HCT116 (cell line): ENCODE measurements at regions not wholly inside any gene's neighbourhood (a gene's known extent, or its start where the extent isn't known, plus 50 kb on each side); places are given as distances from the start of the nearest gene placed in this dataset.

Experiments
- CEBPB ChIP-seq: IDR thresholded peaks from 2 replicates; pipeline ENCODE4 v1.6.1; 2012; ENCODE audit warnings: low read depth
- EGR1 ChIP-seq: IDR thresholded peaks from 2 replicates; pipeline ENCODE4 v1.6.1; 2012; ENCODE audit warnings: low read depth
- EZH2 ChIP-seq: fragments of 200-600 bp; sonication (generic); IDR thresholded peaks from 2 replicates; pipeline ENCODE4 v1.6.1; 2017; ENCODE audit warnings: antibody characterized with exemption, mixed run types
- POLR2A ChIP-seq: IDR thresholded peaks from 2 replicates; pipeline ENCODE4 v1.7.0; 2011; ENCODE audit warnings: borderline replicate concordance; ENCODE audit not compliant: insufficient read depth, insufficient read length; ENCODE audit errors: extremely low read depth
- POLR2AphosphoS5 ChIP-seq: IDR thresholded peaks from 2 replicates; pipeline ENCODE4 v1.6.1; 2011; ENCODE audit warnings: mild to moderate bottlenecking, low read depth, low read length, moderate library complexity
- YY1 ChIP-seq: IDR thresholded peaks from 2 replicates; pipeline ENCODE4 v1.6.1; 2011; ENCODE audit warnings: low read length, low read depth, moderate library complexity, mild to moderate bottlenecking; ENCODE audit not compliant: insufficient replicate concordance; ENCODE audit errors: extremely low read depth
- TF ChIP-seq, protein P1 (sequence below), 3 experiments: fragments of 200-600 bp in 1 of 3; sonication (generic) in 1 of 3; IDR thresholded peaks in 2 of 3; conservative IDR thresholded peaks in 1 of 3; 2 replicates each; pipeline ENCODE4 v1.5.1; 2012 to 2017; ENCODE audit warnings: low read depth in 2 of 3, low read length in 2 of 3, antibody characterized with exemption in 1 of 3, borderline replicate concordance in 1 of 3, control low read depth in 1 of 3, mild to moderate bottlenecking in 1 of 3, mixed read lengths in 1 of 3, mixed run types in 1 of 3, moderate library complexity in 1 of 3; ENCODE audit not compliant: insufficient read depth in 1 of 3
- TF ChIP-seq, protein P2 (sequence below): IDR thresholded peaks from 2 replicates; pipeline ENCODE4 v1.6.1; 2012
- TF ChIP-seq, protein P3 (sequence below): IDR thresholded peaks from 2 replicates; pipeline ENCODE4 v1.6.1; 2012; ENCODE audit warnings: low read depth
- TF ChIP-seq, protein P4 (sequence below): IDR thresholded peaks from 2 replicates; pipeline ENCODE4 v1.6.1; 2011; ENCODE audit warnings: mild to moderate bottlenecking, low read length, moderate library complexity; ENCODE audit not compliant: insufficient replicate concordance; ENCODE audit errors: extremely low read depth

DNA sequence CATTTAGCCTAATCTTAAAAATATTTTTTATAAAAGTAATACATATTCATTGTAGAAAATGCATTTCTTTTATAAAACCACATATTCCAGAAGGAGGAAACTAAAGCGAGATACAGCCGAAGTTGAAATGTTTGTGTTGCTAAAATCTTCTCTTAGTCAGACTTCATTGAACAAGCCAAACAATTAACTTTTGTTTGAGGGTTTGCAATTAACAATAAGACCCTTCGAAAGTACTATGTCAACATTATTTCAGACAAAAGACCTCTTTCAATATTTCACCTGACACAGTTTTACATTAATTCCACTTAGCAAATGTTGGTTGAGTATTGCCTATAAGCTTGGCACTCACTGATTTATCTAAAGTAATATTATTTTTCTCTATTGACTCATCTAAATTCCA is 354.0 kb upstream of the ADAMTS5 start:
- TF ChIP-seq, protein P1, sequence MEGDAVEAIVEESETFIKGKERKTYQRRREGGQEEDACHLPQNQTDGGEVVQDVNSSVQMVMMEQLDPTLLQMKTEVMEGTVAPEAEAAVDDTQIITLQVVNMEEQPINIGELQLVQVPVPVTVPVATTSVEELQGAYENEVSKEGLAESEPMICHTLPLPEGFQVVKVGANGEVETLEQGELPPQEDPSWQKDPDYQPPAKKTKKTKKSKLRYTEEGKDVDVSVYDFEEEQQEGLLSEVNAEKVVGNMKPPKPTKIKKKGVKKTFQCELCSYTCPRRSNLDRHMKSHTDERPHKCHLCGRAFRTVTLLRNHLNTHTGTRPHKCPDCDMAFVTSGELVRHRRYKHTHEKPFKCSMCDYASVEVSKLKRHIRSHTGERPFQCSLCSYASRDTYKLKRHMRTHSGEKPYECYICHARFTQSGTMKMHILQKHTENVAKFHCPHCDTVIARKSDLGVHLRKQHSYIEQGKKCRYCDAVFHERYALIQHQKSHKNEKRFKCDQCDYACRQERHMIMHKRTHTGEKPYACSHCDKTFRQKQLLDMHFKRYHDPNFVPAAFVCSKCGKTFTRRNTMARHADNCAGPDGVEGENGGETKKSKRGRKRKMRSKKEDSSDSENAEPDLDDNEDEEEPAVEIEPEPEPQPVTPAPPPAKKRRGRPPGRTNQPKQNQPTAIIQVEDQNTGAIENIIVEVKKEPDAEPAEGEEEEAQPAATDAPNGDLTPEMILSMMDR (IDR thresholded peaks at IDR 0.05 in 2 of 3, conservative IDR thresholded peaks at IDR 0.05 in 1 of 3; ENCODE audit: borderline replicate concordance in 1 of 3, insufficient read depth in 1 of 3, low read depth in 2 of 3, low read length in 2 of 3) = no peak
- TF ChIP-seq POLR2A (no peak), CEBPB (no peak), EZH2 (no peak), YY1 (no peak), EGR1 (no peak), POLR2AphosphoS5 (no peak)
- TF ChIP-seq, protein P2, sequence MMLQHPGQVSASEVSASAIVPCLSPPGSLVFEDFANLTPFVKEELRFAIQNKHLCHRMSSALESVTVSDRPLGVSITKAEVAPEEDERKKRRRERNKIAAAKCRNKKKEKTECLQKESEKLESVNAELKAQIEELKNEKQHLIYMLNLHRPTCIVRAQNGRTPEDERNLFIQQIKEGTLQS = no peak
- TF ChIP-seq, protein P3, sequence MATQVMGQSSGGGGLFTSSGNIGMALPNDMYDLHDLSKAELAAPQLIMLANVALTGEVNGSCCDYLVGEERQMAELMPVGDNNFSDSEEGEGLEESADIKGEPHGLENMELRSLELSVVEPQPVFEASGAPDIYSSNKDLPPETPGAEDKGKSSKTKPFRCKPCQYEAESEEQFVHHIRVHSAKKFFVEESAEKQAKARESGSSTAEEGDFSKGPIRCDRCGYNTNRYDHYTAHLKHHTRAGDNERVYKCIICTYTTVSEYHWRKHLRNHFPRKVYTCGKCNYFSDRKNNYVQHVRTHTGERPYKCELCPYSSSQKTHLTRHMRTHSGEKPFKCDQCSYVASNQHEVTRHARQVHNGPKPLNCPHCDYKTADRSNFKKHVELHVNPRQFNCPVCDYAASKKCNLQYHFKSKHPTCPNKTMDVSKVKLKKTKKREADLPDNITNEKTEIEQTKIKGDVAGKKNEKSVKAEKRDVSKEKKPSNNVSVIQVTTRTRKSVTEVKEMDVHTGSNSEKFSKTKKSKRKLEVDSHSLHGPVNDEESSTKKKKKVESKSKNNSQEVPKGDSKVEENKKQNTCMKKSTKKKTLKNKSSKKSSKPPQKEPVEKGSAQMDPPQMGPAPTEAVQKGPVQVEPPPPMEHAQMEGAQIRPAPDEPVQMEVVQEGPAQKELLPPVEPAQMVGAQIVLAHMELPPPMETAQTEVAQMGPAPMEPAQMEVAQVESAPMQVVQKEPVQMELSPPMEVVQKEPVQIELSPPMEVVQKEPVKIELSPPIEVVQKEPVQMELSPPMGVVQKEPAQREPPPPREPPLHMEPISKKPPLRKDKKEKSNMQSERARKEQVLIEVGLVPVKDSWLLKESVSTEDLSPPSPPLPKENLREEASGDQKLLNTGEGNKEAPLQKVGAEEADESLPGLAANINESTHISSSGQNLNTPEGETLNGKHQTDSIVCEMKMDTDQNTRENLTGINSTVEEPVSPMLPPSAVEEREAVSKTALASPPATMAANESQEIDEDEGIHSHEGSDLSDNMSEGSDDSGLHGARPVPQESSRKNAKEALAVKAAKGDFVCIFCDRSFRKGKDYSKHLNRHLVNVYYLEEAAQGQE = no peak
- TF ChIP-seq, protein P4, sequence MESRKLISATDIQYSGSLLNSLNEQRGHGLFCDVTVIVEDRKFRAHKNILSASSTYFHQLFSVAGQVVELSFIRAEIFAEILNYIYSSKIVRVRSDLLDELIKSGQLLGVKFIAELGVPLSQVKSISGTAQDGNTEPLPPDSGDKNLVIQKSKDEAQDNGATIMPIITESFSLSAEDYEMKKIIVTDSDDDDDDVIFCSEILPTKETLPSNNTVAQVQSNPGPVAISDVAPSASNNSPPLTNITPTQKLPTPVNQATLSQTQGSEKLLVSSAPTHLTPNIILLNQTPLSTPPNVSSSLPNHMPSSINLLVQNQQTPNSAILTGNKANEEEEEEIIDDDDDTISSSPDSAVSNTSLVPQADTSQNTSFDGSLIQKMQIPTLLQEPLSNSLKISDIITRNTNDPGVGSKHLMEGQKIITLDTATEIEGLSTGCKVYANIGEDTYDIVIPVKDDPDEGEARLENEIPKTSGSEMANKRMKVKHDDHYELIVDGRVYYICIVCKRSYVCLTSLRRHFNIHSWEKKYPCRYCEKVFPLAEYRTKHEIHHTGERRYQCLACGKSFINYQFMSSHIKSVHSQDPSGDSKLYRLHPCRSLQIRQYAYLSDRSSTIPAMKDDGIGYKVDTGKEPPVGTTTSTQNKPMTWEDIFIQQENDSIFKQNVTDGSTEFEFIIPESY = no peak
